NCI-H446 (cell line): ENCODE measurements at regions not wholly inside any gene's neighbourhood (a gene's known extent, or its start where the extent isn't known, plus 50 kb on each side); places are given as distances from the start of the nearest gene placed in this dataset.

Experiments used
- DNase-seq, 2 experiments: peaks; one replicate each; lab custom pipeline; 2025; lab: John Stamatoyannopoulos, UW

DNA sequence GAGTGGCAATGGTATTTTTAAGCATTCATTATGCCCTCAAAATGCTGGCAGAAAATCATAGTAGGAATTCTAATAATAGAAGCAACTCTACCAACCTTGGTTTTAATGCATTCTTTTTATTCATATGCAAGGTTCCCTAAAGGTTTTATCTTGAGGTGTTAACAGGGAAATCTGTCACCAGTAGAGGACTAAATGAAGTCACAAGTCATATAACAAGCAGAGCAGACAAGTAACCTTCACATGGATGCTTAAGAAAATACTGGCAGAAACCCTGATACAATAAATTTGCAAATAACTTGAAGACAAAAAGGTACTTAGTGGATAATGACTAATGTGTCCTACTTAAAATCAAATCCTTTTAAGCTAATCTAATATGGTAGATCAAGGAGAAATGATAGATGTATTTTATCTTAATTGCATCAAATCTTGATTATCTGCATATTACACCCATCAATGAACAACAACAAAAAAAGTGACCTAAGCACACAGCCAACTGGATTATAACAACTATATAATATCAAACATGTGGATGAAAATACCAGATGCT, 73.3 kb downstream of the RFC3 start:
- DNase-seq, result no peak

DNA sequence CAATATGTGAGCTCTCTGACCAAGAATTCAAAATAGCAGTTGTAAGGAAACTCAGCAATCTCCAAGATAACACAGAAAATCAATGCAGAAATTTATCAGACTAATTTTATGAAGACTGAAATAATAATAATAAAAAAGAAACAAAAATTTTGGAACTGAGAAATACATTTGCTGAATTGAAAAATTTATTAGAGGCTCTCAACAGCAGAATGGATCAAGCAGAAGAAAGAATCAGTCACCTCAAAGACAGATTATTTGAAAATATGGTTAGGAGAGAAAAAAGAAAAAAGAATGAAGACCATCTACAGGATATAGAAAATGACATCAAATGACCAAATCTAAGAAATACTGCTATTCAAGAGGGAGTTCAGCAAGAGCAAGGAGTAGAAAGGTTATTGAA, 75.6 kb downstream of the RFC3 start:
- DNase-seq, result no peak

DNA sequence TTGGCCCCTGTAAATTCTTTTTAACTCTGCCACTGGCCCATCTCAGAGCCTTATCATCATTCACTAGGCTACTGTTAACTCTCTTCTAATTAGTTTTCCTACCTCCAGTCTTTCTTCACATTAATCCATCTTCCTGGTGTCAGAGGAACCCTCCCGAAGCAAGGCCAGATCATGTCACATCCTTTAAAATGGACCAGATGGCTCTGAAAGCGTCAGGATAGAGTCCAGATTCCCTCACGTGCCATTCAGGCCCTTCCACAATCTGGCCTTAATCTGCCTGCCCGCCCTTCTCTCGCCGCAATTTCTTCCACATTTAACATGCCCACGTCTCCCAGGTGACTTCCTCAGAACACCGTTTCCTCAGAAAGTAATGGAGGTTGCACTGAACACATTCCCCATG, 86.5 kb downstream of the RFC3 start:
- DNase-seq, result no peak

DNA sequence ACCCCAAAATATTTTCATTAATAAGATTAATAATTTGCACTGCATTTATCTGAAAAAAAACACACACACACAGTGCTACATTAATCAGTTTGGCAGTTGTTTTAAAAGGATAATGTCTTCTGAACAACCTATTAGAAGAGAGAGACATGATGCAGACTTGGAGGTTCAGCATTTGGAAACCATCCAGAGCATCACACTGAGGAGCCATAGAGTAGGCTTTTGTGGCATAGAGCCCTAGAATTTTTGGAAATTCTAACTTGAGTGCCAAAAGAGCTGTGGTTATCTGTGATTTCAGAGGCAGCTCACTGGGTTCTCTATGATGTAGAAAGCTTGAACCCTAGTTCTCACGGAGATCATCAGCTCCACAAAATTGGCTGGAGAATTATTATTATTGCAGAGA, 90.2 kb downstream of the RFC3 start:
- DNase-seq, result peak in 1 of 2 experiments; percentile 25

DNA sequence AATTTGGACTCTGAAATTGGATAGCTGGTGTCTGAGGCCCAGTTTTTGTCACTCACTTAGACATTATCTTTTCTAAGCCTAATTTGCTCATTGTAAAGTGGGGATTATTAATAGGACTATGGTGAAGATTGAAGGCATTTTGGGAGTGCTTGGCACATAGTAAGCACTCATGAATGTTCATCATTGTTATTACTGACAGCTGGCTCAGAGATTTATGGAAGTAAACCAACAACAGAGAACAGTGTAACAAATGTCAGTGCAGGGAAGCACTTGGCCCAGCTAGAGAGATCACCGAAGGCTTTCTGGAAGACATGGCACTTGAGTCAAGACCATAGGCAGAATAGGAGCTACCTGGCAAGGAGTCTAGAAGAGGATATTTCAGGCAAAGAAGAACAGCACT, 92.3 kb downstream of the RFC3 start:
- DNase-seq, result peak in 1 of 2 experiments; percentile 31

DNA sequence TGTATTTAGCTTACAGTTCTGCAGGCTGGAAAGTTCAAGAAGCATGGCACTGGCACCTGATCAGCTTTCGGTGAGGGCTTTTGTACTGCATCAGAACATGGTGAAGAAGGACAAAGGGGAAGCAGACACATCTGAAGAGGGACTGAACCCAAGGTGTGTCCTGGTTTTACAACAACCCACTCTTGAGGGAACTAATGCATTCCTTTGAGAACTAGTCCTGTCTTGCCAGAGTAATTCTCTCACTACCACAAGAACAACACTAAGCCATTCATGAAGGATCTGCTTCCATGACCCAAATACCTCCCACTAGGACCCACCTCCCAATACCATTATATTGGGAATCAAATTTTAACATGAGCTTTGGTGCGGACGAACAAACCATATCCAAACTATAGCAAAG, 93.6 kb downstream of the RFC3 start:
- DNase-seq, result no peak

DNA sequence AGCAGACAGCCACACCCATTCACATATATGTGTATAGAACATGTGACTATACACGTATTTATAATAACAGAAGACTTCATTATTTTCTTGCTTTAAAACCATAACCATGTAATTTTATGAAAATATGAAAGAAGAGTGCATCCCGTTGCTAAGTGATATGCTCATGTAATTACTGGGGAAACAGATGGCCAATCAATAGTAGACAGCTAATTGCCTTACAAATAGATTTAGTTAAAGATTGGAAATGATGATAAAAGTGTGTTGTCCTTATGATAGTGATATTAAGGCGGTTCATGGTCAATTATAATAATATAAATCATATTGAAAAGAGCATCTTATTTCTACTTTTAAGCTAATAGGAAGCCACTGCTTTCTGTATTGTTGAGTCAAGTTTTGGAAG, 95.9 kb downstream of the RFC3 start:
- no peak for DNase-seq

DNA sequence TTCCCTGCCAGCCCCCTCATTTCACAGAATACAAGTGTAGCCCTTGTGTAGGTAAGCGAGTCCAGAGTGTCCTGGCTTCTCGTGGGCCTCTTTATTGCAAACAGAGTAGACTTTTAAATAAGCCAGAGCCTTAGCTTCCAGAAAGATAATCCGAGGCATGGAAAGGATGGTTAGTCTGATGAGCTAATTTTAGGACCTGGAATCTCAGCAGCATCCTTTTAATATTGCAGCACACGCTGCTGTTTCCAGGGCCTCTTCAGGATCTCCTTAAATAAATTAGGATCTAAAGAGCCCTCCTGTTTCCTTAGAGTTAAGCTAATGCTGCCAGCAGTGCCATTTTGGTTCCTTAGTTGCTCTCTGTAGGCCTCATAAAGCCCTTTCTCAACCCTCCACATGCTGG, 99.2 kb downstream of the RFC3 start:
- DNase-seq, result no peak

DNA sequence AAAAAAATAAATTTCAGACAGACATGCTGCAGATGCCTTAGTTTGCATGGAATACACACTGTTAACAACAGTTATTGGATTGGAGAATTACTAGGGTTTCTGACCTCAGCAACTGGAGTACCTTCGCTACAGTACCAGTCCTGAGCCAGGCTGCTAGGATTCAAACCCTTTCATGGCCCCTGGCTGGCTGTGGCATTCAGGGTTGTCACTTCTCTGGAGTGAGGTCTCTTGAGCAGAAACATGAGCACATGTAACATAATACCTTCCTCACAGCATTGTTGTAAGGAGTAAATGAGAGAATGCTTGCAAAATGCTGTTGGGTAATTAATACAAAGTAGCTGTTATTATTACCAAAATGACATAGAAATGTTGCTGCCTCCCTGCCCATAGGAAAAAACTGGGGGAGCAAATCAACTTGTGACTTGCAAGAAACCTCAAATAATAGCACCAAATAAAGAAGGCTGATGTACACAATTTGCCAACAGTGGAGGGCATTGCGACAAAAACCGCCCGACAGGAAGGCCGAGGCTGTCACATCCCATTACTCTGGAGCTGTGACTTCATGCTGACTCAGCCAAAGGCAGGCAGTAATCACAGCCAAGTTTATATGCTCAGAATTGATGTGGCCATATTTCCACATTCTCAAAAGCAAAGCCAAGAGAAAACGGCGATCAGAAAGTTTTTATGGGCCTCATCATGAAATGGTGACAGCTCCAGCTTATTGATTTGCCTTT, 100.4 kb downstream of the RFC3 start:
- peak; percentile 18 to 49 for DNase-seq

DNA sequence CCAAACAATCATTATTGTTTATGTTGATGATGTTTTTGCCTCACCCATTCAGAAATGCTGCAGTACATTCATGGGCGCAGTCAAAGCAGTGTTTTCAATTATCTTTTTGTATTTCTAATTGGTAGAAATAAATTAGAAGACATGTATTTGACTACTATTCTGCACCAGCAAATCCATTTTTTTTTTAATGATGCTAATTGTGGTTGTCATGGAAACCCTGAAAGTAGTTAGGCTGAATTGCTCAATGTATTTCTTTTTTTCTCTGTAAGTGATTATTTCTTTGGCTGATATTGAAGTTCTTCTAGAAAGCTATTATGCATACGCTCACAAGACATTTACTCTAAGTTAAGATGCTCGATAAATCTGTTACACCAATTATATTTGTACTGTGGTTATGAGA, 101.2 kb downstream of the RFC3 start:
- DNase-seq, result no peak

DNA sequence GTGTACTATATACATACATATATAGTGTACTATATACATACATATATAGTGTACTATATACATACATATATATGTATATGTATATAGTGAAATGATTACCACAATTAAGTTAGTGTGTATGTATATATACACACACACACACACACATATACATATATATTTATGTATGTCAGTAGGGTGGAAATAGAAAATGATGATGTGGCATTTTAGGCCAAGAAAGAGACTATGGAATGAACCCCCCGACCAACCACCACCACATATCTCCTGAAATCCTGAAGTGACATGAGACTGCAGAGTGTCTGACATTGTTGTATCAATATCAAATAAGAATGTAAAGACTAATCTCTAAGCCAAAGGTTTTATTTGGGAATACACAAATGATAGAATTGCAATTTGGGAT, 107.6 kb downstream of the RFC3 start:
- no peak for DNase-seq

DNA sequence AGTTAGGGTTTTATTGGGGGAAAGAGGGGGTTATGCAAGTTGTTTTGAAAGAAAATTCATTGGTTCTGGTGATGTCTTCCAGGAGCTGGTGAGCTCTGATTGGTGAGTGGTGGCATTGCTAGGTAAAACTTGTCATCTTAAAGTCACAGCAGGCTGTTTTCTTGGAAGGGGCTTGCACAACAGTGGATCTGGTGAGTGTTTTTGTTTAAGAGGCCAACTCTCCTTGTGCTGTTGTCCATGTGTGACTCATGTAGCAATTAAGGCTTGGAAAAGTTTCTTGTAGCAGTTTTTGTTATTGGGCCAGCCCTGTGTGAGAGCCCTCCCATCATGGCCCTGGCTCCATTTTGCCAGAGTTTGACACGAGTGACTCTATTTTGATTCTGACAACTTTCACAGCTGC, 109.4 kb downstream of the RFC3 start:
- peak in 1 of 2 experiments; percentile 40 for DNase-seq

DNA sequence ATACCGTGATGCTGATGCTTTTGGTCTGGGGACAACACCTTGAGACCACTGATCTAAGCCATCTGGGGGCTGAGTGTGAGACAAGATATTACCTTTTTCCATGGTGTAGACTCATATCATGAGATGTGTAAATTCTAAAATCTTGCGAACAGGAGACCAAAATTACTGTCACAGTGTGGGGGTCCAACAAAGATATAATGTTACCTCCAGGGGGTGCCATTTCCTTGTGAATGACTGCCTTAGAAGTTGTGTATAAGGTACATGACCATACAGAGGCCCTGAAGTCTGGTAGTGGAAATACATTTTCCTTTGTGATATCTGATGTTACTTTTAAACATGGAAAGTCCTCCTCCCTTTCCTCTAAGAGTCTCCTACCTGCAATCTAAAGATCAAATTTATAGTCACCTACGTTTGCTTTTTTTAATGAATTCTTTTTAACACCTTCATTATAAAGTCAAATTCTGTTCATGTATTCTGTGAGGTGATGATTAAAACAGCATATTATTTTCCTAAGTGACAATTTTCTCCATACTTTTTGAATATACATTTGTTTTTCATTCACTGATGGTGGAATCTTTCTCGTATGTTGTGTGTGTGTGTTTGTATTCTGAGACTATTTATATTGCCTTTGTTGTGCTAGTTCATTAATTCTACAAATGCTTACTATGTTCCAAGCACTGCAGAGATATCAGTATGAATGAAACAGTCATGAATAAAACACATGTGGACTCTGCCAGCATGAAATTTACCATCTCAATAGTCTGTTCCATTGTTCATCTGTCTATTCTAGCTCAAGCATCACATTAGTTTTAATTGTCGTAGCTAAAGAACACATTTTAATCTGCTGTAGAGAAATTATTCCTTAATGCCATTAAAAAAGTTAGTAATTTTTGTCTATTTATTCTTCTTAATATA, 113.7 kb downstream of the RFC3 start:
- peak; percentile 42 to 71 for DNase-seq

DNA sequence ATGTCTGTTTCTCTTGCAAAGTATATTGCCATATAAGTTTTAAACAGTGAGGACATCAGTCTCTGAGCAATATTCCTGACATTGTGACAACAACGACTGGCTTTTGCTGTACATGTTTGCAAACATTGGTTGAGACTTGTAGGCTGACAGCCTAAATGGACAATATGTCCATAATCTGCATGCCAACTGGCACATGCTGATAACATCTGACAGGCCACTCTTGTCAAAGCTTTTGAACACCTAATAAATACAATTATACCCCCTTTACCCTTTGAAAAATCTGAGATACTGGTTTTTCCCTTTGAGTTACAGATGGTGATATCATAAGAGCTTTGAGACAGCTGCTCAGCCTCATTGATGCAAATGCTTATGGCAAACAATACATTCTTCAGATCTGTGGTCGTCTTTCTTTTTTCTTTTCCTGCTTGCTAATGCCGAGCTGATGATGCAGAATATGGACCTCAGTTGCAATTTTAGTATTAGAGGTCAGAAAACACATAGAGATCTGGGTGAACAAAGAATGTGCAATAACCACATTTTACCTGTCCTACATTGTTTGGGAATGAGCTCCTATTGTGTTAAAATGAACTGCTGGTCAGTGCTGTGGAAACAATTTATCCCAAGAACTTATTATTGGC, 114.9 kb downstream of the RFC3 start:
- DNase-seq, result peak in 1 of 2 experiments; percentile 24

DNA sequence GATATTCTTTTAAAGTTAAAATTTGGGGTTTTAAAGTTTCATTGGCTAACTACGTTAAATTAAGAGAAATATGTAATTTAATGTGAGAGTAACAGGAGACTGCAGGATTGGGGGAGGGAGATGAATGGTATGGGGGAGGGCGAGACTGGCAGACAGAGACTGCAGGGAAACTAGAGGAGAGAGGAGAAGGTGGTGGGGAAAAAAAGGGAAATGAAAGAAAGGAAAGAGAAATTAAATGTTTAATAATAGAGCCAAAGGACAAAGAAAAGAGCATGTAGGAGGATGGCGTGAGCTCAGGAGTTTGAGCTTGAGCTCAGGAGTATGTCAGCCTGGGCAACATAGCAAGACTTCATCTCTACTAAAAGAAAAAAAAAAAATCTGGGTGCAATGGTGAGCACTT, 115.9 kb downstream of the RFC3 start:
- no peak for DNase-seq

DNA sequence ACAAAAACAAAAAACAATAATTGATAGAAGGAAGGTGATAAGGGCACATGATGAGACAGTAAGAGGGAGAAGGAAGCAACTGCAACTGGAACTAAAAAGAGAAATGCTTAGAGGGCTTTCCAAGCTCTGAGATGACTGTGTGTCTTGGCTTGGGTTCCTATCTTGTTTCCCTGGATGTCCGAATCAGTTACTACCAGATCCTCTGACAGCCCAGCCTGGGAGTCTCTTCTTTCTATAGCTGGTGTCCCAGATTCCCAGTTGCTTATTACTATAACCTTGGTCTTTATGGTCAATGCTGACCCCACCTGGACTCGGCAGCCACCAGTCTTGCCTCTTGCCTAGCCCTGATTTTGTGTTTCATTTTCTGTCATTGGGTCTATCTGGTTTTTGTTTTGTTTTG, 116.4 kb downstream of the RFC3 start:
- DNase-seq, result no peak

DNA sequence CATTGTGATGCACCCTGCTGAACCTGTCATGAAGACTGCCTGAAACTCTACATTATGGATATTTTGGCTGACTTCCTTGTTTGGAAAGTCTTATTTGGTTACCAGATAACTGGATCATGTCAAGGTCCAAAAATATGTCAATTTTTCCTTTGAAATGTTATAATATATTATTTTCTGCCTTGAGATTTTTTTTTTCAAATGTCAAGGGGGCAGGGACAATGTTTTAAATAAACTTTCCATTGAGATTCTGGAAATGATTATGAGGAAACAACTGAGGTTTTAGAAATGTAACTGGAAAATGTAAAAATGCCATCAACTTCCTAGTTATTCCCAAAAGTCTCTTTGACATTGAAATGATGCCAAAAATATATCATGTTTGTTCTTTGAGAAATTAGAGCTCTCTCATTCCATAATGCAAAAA, 117.0 kb downstream of the RFC3 start:
- no peak for DNase-seq

DNA sequence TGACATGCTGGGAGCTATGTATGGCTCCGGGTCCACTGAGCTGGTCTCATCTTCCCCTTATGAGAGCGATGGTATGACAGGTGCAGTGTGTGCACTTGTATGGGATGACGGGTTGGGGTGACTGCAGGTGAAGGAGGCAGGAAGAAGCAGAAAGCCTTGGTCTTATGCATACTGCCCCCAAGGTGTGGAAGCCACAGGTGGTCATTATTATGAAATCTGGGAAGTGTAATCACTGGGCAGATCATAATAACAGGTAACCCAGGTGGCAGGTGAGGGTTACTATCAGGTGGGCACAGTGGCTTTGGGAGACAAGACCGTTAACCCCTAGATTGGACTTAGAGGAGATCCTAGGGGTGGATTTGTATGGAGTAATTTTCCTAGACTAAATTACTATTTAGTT, 118.0 kb downstream of the RFC3 start:
- no peak for DNase-seq

DNA sequence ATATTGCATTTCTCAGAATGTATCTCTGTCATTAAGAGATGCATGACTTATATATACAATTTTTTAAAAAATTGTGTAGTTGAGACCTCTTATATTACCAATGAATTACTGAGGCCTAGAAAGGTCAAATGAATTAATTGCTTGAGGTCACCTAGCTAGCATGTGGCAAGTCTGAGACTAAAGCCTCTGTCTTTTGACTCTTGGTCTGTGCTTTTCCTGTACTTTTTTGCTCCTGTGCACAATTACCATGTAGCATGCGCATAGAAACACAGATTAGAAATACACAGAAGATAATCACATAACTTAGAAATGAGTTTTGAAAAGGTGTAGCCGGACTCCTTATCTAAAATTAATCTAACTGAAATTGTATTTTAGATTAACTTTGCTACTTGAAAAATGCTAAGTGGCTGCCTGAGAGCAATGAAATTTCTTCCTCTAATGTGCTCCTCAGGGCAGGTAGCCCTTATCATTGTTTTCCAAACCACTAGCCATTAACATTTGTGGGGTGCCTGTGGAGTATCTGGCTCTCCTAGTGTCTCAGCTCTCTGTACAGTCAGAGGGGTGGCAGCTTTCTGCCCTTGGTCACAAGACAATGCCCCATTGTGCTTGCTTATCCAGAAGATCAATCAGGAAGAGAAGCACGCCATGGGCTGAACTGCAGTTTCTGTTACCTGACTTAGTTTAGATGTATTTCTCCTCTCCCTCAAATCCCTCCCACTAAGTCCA, 119.6 kb downstream of the RFC3 start:
- DNase-seq, result no peak

DNA sequence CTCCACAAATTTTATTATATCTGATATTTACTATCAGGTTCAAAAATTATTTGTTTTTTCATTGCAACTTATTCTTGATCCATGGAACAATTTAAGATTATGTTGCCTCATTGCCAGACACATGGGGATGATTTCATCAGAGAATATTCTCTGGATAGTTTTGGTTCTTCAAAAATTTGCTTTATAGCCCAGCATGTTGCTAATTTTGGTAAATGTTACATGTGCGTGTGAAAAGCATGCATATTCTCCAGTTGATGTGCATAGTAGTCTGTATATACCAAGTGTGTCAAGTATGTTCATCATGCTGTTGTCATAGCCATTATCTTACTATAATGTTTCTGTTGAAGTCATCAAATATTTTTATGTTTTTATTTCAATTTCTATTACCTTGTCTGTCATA, 122.3 kb downstream of the RFC3 start:
- no peak for DNase-seq

DNA sequence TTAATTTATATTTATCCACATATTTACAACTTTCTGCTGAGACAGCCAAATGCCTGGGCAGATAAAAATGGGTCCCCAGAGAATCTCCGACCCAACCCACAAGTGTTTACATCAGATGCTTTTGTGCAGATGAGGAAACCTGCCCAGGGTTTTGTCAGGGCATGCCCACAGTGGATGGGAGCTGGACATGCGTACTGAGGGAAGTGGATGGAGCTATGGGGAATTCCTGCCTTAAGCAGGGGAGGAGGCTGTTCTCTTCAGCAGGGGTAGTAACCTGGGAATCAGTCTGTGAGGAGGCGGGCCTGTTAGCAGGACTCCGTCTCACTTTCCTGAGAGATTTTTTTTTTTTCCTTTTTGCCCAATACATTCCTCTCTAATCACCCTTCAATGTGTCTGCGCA, 122.9 kb downstream of the RFC3 start:
- no peak for DNase-seq

DNA sequence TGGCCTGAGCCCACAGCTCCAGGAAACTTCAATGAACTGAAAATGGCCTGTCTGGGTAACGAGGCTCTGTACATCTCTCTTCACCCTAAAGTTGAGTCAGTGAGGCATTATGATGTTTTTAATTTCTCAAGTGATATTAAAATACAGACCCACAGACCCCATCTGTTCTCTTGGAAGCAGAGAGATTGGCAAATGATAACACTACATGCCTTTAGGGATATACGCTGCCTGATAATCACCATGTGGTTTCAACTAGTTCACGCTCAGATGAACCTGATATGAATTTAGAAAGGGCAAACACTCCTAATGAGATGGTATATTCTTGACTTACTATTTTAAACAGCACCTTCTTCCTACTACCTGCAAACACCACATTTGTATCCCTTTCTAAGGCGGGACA, 127.5 kb downstream of the RFC3 start:
- no peak for DNase-seq
